IMR-90 (cell line): ENCODE measurements at regions not wholly inside any gene's neighbourhood (a gene's known extent, or its start where the extent isn't known, plus 50 kb on each side); places are given as distances from the start of the nearest gene placed in this dataset.
A peak's percentile ranks its signal among the peaks of the same experiment; 100 is the strongest.

Source experiments
- ATAC-seq: fragments of 200-7000 bp; cut with Tn5 transposase; 2 replicates; pipeline ENCODE4 v1.9.1; 2020; ENCODE audit warnings: low read depth, mild to moderate bottlenecking, moderate library complexity
- BruUV-seq: library from RNA; stranded (reverse); fragments of 400-500 nt; replicated peaks from 2 replicates; lab custom pipeline; 2021; lab: Mats Ljungman, UMichigan
- CTCF ChIA-PET: fragments of 300-600 bp; formaldehyde crosslinking; extraction: SDS; loops from one replicate; lab custom pipeline; 2021; ENCODE audit warnings: antibody characterized with exemption; lab: Yijun Ruan, JAX
- POLR2A ChIA-PET: fragments of 300-600 bp; sonication (Branson Sonifier 250); formaldehyde crosslinking; loops from one replicate; lab custom pipeline; 2022; ENCODE audit warnings: antibody characterized with exemption; ENCODE audit not compliant: unreplicated experiment; lab: Charles Lee
- DNase-seq: peaks from one replicate; pipeline ENCODE4 v3.0.0; 2013
- H2AFZ ChIP-seq: replicated peaks from 2 replicates; pipeline ENCODE3; 2013; ENCODE audit warnings: low read length, mild to moderate bottlenecking; ENCODE audit not compliant: poor library complexity
- H2AK5ac ChIP-seq: 2 replicates; pipeline ENCODE4 v1.6.1; 2013; ENCODE audit warnings: low read depth, low read length, inconsistent platforms
- H2AK9ac ChIP-seq: replicated peaks from 2 replicates; pipeline ENCODE3; 2013; ENCODE audit warnings: mild to moderate bottlenecking, low read depth, low read length, moderate library complexity; ENCODE audit not compliant: poor library complexity
- H2BK120ac ChIP-seq: 2 replicates; pipeline ENCODE4 v1.6.1; 2013; ENCODE audit warnings: low read depth, low read length, inconsistent platforms
- H2BK15ac ChIP-seq: 3 replicates; pipeline ENCODE4 v1.6.1; 2013; ENCODE audit warnings: low read depth, low read length, inconsistent platforms
- H2BK20ac ChIP-seq: 2 replicates; pipeline ENCODE4 v1.6.1; 2013; ENCODE audit warnings: low read depth, mild to moderate bottlenecking, inconsistent platforms, low read length, moderate library complexity
- H2BK5ac ChIP-seq: 2 replicates; pipeline ENCODE4 v1.6.1; 2013; ENCODE audit warnings: mild to moderate bottlenecking, low read depth, low read length, inconsistent platforms; ENCODE audit not compliant: poor library complexity, severe bottlenecking
- H3K14ac ChIP-seq: replicated peaks from 2 replicates; pipeline ENCODE4 v1.6.1; 2013; ENCODE audit warnings: low read depth, low read length, inconsistent platforms
- H3K18ac ChIP-seq: 2 replicates; pipeline ENCODE4 v1.6.1; 2013; ENCODE audit warnings: low read depth, low read length, control low read depth
- H3K23ac ChIP-seq: 2 replicates; pipeline ENCODE4 v1.6.1; 2013; ENCODE audit warnings: low read depth, low read length, inconsistent platforms
- H3K27ac ChIP-seq: 2 replicates; pipeline ENCODE4 v1.5.1; 2013; ENCODE audit warnings: mild to moderate bottlenecking, control low read depth, low read length; ENCODE audit not compliant: insufficient read depth
- H3K27me3 ChIP-seq: 2 replicates; pipeline ENCODE4 v1.6.1; 2013; ENCODE audit warnings: low read length; ENCODE audit not compliant: control insufficient read depth, insufficient read depth
- H3K36me3 ChIP-seq: 2 replicates; pipeline ENCODE4 v1.6.1; 2013; ENCODE audit warnings: low read length, mixed read lengths; ENCODE audit not compliant: control insufficient read depth, insufficient read depth
- H3K4ac ChIP-seq: 2 replicates; pipeline ENCODE4 v1.6.1; 2013; ENCODE audit warnings: low read depth, low read length, inconsistent platforms
- H3K4me1 ChIP-seq: 2 replicates; pipeline ENCODE4 v1.6.1; 2013; ENCODE audit warnings: low read length, mixed read lengths; ENCODE audit not compliant: control insufficient read depth, insufficient read depth
- H3K4me2 ChIP-seq: 2 replicates; pipeline ENCODE4 v1.6.1; 2013; ENCODE audit warnings: low read depth, mild to moderate bottlenecking, control low read depth, low read length, moderate library complexity
- H3K4me3 ChIP-seq: 2 replicates; pipeline ENCODE4 v1.5.1; 2013; ENCODE audit warnings: low read depth, mild to moderate bottlenecking, control low read depth, low read length, moderate library complexity; ENCODE audit not compliant: insufficient read depth
- H3K56ac ChIP-seq: 2 replicates; pipeline ENCODE4 v1.6.1; 2013; ENCODE audit warnings: low read length, inconsistent platforms; ENCODE audit not compliant: insufficient read depth; ENCODE audit errors: extremely low read depth
- H3K79me1 ChIP-seq, 2 experiments: 2 replicates each; pipeline ENCODE4 v1.6.1; 2013; ENCODE audit warnings: low read length in 2 of 2, inconsistent platforms in 1 of 2, low read depth in 1 of 2
- H3K9ac ChIP-seq: 2 replicates; pipeline ENCODE4 v1.6.1; 2013; ENCODE audit warnings: low read depth, low read length, control low read depth
- H3K9me1 ChIP-seq: 2 replicates; pipeline ENCODE4 v1.6.1; 2013; ENCODE audit warnings: low read length, inconsistent platforms; ENCODE audit not compliant: insufficient read depth
- H3K9me3 ChIP-seq: 2 replicates; pipeline ENCODE4 v1.6.1; 2013; ENCODE audit warnings: low read length; ENCODE audit not compliant: control insufficient read depth, insufficient read depth
- H4K20me1 ChIP-seq: 2 replicates; pipeline ENCODE4 v1.6.1; 2013; ENCODE audit warnings: low read length, inconsistent platforms; ENCODE audit not compliant: insufficient read depth
- H4K5ac ChIP-seq: 2 replicates; pipeline ENCODE4 v1.6.1; 2013; ENCODE audit warnings: mild to moderate bottlenecking, low read depth, low read length, control low read depth
- H4K8ac ChIP-seq, 2 experiments: 2 replicates each; pipeline ENCODE4 v1.6.1; 2013; ENCODE audit warnings: low read depth in 2 of 2, low read length in 2 of 2, control low read depth in 1 of 2, inconsistent platforms in 1 of 2
- H4K91ac ChIP-seq: 2 replicates; pipeline ENCODE4 v1.6.1; 2013; ENCODE audit warnings: low read depth, low read length, inconsistent platforms; ENCODE audit not compliant: insufficient read depth
- BHLHE40 ChIP-seq: fragments of 150-350 bp; IDR thresholded peaks from 2 replicates; pipeline ENCODE4 v1.6.1; 2016; ENCODE audit warnings: mild to moderate bottlenecking, low read depth, low read length
- CEBPB ChIP-seq: IDR thresholded peaks from 2 replicates; pipeline ENCODE4 v1.6.1; 2012; ENCODE audit warnings: low read depth, low read length, improper control_type of control experiment
- CHD1 ChIP-seq: IDR thresholded peaks from 2 replicates; pipeline ENCODE4 v1.6.1; 2012; ENCODE audit warnings: low read depth, low read length, improper control_type of control experiment
- MAFK ChIP-seq: IDR thresholded peaks from 2 replicates; pipeline ENCODE4 v1.6.1; 2012; ENCODE audit warnings: low read depth, low read length, improper control_type of control experiment
- MAZ ChIP-seq: IDR thresholded peaks from 2 replicates; pipeline ENCODE4 v1.6.1; 2012; ENCODE audit warnings: low read depth, mild to moderate bottlenecking, low read length, improper control_type of control experiment, moderate library complexity, borderline replicate concordance
- MXI1 ChIP-seq: IDR thresholded peaks from 2 replicates; pipeline ENCODE4 v1.6.1; 2012; ENCODE audit warnings: low read depth, mild to moderate bottlenecking, low read length, moderate library complexity, borderline replicate concordance
- RCOR1 ChIP-seq: IDR thresholded peaks from 2 replicates; pipeline ENCODE4 v1.6.1; 2012; ENCODE audit warnings: mild to moderate bottlenecking, low read length, improper control_type of control experiment; ENCODE audit not compliant: insufficient replicate concordance
- USF2 ChIP-seq: fragments of 150-350 bp; IDR thresholded peaks from 2 replicates; pipeline ENCODE4 v1.6.1; 2017; ENCODE audit warnings: mild to moderate bottlenecking, antibody characterized with exemption, low read length, low read depth
- WGBS, 2 experiments: methylation state at CpG; one replicate each; pipeline versions ENCODE4 v1.1.5 to v1.1.7; 2013; ENCODE audit warnings: missing lambda C conversion rate in 2 of 2; ENCODE audit not compliant: insufficient read length in 1 of 2; ENCODE audit errors: extremely low coverage in 2 of 2; 5-methylcytosine and 5-hydroxymethylcytosine counted together
- dilution Hi-C: fragments of 300-500 bp; cut with HindIII; formaldehyde crosslinking; loops from one replicate; pipeline ENCODE4 v1.14.3; 2018; ENCODE audit warnings: low sequenced_read_pairs; ENCODE audit not compliant: unreplicated experiment
- in situ Hi-C: fragments of 300-500 bp; cut with MboI; formaldehyde crosslinking; loops from 3 replicates; pipeline ENCODE4 v1.14.3; 2019; ENCODE audit warnings: low sequenced_read_pairs, inconsistent platforms, mixed read lengths
- intact Hi-C: fragments of 100-400 bp; cut with micrococcal nuclease; formaldehyde crosslinking; loops from 2 replicates; pipeline ENCODE4 v1.10.0; 2022
- TF ChIP-seq, protein P1 (sequence below): fragments of 150-350 bp; IDR thresholded peaks from 2 replicates; pipeline ENCODE4 v1.6.1; 2016; ENCODE audit warnings: low read depth, mild to moderate bottlenecking, low read length, moderate library complexity, borderline replicate concordance

- H2BK5ac ChIP-seq = no peak overlapping the region
- H4K8ac ChIP-seq = no peak overlapping the region
- H2BK120ac ChIP-seq = no peak overlapping the region
- H3K14ac ChIP-seq = no peak overlapping the region
- H2BK20ac ChIP-seq = no peak overlapping the region
- H2AFZ ChIP-seq = peak overlapping the region; percentile 40
- H3K9me1 ChIP-seq = no peaks in the 10 kb centered on the region
- H3K79me1 ChIP-seq = no peaks in the 10 kb centered on the region
- no peaks in the 10 kb centered on the region for H4K20me1 ChIP-seq
- H3K4me3 ChIP-seq = no peak overlapping the region
- BruUV-seq = no TSS peak
- no peak overlapping the region for H3K23ac ChIP-seq
- 0 out of 2 replicates have a peak, but pooled peaks cover 1% of the 10 kb centered on the region for H3K4me1 ChIP-seq
- no peak overlapping the region for H2AK9ac ChIP-seq
- no peak for TF ChIP-seq CHD1
- TF ChIP-seq RCOR1 = no peak
- no peak for TF ChIP-seq MXI1
- TF ChIP-seq CEBPB = no peak
- no peak for TF ChIP-seq USF2
- no peak for TF ChIP-seq BHLHE40
- TF ChIP-seq MAZ = peak; percentile 50; the same call in 1 of the 2 replicates
- TF ChIP-seq, protein P1, sequence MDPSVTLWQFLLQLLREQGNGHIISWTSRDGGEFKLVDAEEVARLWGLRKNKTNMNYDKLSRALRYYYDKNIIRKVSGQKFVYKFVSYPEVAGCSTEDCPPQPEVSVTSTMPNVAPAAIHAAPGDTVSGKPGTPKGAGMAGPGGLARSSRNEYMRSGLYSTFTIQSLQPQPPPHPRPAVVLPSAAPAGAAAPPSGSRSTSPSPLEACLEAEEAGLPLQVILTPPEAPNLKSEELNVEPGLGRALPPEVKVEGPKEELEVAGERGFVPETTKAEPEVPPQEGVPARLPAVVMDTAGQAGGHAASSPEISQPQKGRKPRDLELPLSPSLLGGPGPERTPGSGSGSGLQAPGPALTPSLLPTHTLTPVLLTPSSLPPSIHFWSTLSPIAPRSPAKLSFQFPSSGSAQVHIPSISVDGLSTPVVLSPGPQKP = no peak
- TF ChIP-seq MAFK = no peak
- peak; percentile 91 for DNase-seq
- dilution Hi-C loops = no loop called here
- peak; percentile 83 for ATAC-seq
- H3K27ac ChIP-seq = no peak overlapping the region
- H3K36me3 ChIP-seq = no peaks in the 10 kb centered on the region
- ChIA-PET CTCF (interaction anchor here (0.6 kb wide), 1 partner anchor 150 kb away, joined by 3 read pairs; no protein-coding TSS in a partner anchor), POLR2A (no interaction called here)
- H3K18ac ChIP-seq = no peak overlapping the region
- no peak overlapping the region for H3K4ac ChIP-seq
- H2AK5ac ChIP-seq = no peak overlapping the region
- H3K4me2 ChIP-seq = 0 out of 2 replicates have a peak overlapping the region, but pooled peaks have one; percentile 2
- no peak overlapping the region for H3K9ac ChIP-seq
- no peak overlapping the region for H3K56ac ChIP-seq
- in situ Hi-C loops = loop anchor here (5.0 kb wide), 1 partner anchor 738 kb away; no protein-coding TSS in a partner anchor
- no peaks in the 10 kb centered on the region for H3K9me3 ChIP-seq
- peaks cover 1% of the 10 kb centered on the region; the same call in 1 of the 2 replicates for H3K27me3 ChIP-seq
- WGBS, 2 experiments = 60% methylated on average over 1 of the region's 6 CpGs; no CpG with 5 or more reads in 1 of the 2 experiments
- intact Hi-C loops = loop anchor here (5.0 kb wide), 1 partner anchor 1068 kb away; no protein-coding TSS in a partner anchor
- no peak overlapping the region for H2BK15ac ChIP-seq
- no peak overlapping the region for H4K5ac ChIP-seq
- H4K91ac ChIP-seq = no peak overlapping the region
These were observed 132.7 kb upstream of the RAP2B start for GRCh38 chr3:153029350-153029749.
